MV-4-11 (cell line): ENCODE measurements at regions not wholly inside any gene's neighbourhood (a gene's known extent, or its start where the extent isn't known, plus 50 kb on each side); places are given as distances from the start of the nearest gene placed in this dataset.

ENCODE experiments used
- DNase-seq: peaks from one replicate; lab custom pipeline; 2025; lab: John Stamatoyannopoulos, UW

GRCh38 chr2:15701341-15701907, 109.8 kb downstream of the DDX1 start:
- no peak for DNase-seq

GRCh38 chr2:15701991-15702390, 110.3 kb downstream of the DDX1 start:
- no peak for DNase-seq

GRCh38 chr2:15702452-15702851, 110.8 kb downstream of the DDX1 start:
- DNase-seq: no peak

- DNase-seq: no peak
Measured at GRCh38 chr2:15703365-15703869, 111.7 kb downstream of the DDX1 start.

- DNase-seq: no peak
Measured at GRCh38 chr2:15704086-15704787, 112.6 kb downstream of the DDX1 start.

GRCh38 chr2:15704788-15705115, 113.1 kb downstream of the DDX1 start:
- no peak for DNase-seq

GRCh38 chr2:15705310-15705709, 113.6 kb downstream of the DDX1 start:
- no peak for DNase-seq

GRCh38 chr2:15705839-15706386, 114.2 kb downstream of the DDX1 start:
- no peak for DNase-seq

GRCh38 chr2:15706424-15706823, 114.8 kb downstream of the DDX1 start:
- DNase-seq: no peak

- DNase-seq: no peak
Measured at GRCh38 chr2:15706986-15707632, 115.4 kb downstream of the DDX1 start.

GRCh38 chr2:15708161-15708560, 116.5 kb downstream of the DDX1 start:
- DNase-seq: no peak

GRCh38 chr2:15708865-15709820, 117.5 kb downstream of the DDX1 start:
- DNase-seq: no peak

GRCh38 chr2:15711126-15711860, 119.6 kb downstream of the DDX1 start:
- no peak for DNase-seq

GRCh38 chr2:15712551-15713342, 121.1 kb downstream of the DDX1 start:
- no peak for DNase-seq

- DNase-seq: no peak
Measured at GRCh38 chr2:15713475-15713874, 121.8 kb downstream of the DDX1 start.

GRCh38 chr2:15714002-15714401, 122.3 kb downstream of the DDX1 start:
- DNase-seq: no peak

GRCh38 chr2:15714609-15715008, 122.9 kb downstream of the DDX1 start:
- DNase-seq: no peak

GRCh38 chr2:15715596-15715995, 123.9 kb downstream of the DDX1 start:
- no peak for DNase-seq

GRCh38 chr2:15718103-15718943, 126.7 kb downstream of the DDX1 start:
- DNase-seq: no peak

- DNase-seq: no peak
Measured at GRCh38 chr2:15718944-15719323, 127.3 kb downstream of the DDX1 start.
